Thyroid gland (tissue), 4 donors: ENCODE measurements at regions not wholly inside any gene's neighbourhood (a gene's known extent, or its start where the extent isn't known, plus 50 kb on each side); places are given as distances from the start of the nearest gene placed in this dataset.

Source experiments
- POLR2A ChIP-seq, 2 donors: fragments of 450-650 bp; IDR thresholded peaks; one replicate each; pipeline ENCODE4 v1.6.1; 2017; ENCODE audit warnings: antibody characterized with exemption in 2 of 2, mild to moderate bottlenecking in 2 of 2, moderate library complexity in 1 of 2
- TF ChIP-seq, protein P1 (sequence below), 6 experiments: fragments of 200-600 bp in 3 of 6; fragments of 450-650 bp in 3 of 6; sonication (generic) in 3 of 6; IDR thresholded peaks; one replicate each; pipeline ENCODE4 v1.5.1; 2016 to 2019; ENCODE audit warnings: antibody characterized with exemption in 6 of 6, mild to moderate bottlenecking in 2 of 6, inconsistent platforms in 1 of 6, moderate library complexity in 1 of 6

DNA sequence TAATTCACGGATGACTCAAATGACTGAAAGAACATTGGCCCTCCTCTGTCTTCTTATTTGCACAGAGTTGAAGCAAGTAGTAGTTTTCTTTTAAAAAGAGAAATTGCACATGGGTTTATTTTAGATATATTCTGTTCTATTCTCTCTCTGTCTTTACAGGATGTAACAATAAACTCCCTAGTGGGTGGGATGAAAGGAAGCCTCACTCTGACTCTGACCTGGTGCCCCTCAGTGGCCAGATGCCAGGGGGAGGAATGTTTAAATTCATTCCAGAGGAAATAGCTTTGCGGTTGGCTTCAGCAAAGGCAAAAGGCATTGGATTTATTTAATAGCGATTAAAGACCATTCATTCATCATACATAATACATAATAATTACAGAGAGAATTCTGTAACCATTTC, 156.4 kb upstream of the MTPN start:
- TF ChIP-seq, protein P1, sequence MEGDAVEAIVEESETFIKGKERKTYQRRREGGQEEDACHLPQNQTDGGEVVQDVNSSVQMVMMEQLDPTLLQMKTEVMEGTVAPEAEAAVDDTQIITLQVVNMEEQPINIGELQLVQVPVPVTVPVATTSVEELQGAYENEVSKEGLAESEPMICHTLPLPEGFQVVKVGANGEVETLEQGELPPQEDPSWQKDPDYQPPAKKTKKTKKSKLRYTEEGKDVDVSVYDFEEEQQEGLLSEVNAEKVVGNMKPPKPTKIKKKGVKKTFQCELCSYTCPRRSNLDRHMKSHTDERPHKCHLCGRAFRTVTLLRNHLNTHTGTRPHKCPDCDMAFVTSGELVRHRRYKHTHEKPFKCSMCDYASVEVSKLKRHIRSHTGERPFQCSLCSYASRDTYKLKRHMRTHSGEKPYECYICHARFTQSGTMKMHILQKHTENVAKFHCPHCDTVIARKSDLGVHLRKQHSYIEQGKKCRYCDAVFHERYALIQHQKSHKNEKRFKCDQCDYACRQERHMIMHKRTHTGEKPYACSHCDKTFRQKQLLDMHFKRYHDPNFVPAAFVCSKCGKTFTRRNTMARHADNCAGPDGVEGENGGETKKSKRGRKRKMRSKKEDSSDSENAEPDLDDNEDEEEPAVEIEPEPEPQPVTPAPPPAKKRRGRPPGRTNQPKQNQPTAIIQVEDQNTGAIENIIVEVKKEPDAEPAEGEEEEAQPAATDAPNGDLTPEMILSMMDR (IDR thresholded peaks at IDR 0.05) = no peak
- TF ChIP-seq POLR2A (IDR thresholded peaks at IDR 0.05) = no peak
